ENCODE measurements at regions not wholly inside any gene's neighbourhood (a gene's known extent, or its start where the extent isn't known, plus 50 kb on each side); places are given as distances from the start of the nearest gene placed in this dataset.
"Not testable (repeated sequence)": the region's sequence is repeated elsewhere in the genome, so short reads cannot be mapped to it uniquely, and the experiment has no call there.

DNA sequence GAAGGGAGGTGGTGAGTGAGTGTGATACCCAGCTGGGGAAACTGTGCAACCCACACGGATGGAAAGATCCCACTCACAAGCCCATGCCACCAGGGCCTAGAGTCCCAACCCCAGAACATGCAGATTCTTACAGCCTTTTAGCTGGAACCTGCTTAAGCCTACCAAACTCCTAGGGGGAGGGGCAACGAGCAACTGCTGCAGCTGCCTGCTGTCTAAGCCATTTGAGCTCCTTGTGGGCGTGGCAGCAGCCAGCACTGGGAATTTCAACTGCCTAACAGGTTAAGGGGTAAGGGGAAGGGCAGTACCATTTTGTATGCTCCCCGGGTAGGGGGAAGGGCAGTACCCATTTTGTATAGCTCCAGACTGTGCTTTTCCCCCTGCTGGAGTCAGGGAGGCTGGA lies 673.2 kb upstream of the BCHE start:
- no peak for DNase-seq

DNA sequence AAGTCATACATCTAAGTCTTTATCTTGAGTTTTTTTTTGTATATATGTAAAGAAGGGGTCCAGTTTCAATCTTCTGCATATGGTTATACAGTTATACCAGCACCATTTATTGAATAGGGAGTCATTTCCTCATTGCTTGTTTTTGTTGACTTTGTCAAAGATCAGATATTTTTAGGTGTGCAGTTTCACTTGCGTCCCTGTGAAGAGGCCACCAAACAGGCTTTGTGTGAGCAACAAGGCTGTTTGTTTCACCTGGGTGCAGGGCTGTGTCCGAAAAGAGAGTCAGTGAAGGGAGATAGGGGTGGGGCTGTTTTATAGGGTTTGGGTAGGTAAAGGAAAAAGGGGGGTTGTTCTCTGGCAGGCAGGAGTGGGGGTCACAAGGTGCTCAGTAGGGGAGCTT lies 663.2 kb upstream of the BCHE start:
- DNase-seq: not testable (repeated sequence)

DNA sequence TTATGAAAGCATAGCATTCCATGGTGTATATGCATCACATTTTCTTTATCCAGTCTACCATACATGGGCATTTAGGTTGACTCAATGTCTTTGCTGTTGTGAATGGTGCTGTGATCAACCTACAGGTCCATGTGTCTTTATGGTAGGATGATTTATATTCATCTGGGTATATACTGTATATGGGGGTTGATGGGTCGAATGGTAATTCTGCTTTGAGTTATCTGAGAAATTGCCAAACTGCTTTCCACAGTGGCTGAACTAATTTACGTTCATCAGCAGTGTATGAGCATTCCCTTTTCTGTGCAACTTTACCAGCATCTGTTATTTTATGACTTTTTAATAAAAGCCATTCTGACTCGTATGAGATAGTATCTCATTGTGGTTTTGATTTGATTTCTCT lies 662.4 kb upstream of the BCHE start:
- no peak for DNase-seq

DNA sequence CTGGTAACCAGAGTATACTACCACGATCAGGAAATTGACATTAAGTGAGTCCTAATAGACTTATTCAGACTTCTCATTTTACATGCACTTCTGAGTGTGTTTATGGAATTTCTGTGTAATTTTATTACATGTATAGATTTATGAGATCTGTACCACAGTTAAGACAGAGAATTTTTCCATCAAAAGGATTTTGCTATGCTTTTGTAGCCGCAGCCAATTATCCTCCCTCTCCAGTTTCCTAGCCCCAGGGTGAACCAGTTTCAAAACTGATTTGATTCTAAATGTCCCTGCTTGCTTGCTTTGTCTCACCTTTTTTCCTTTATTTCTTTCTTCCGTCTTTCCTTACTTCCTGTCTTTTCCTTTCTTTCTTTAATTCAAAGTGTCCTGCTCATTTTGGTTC lies 661.2 kb upstream of the BCHE start:
- DNase-seq: no peak

DNA sequence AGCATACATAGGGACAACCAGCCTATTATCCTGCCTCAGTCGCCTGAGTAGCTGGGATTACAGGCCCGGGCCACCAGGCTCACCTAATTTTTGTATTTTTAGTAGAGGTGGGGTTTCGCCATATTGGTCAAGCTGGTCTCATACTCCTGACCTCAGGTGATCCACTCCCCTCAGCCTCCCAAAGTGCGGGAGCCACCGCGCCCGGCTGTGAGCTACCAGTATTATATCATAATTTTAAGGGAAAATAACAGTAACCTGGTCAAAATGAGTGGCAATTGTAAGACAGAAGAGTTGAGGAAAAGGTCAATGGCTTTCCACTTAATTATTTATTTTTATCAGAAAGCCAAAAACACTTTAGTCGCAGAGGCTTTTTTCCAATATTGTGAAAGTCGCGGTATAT lies 652.6 kb upstream of the BCHE start:
- no peak for DNase-seq

DNA sequence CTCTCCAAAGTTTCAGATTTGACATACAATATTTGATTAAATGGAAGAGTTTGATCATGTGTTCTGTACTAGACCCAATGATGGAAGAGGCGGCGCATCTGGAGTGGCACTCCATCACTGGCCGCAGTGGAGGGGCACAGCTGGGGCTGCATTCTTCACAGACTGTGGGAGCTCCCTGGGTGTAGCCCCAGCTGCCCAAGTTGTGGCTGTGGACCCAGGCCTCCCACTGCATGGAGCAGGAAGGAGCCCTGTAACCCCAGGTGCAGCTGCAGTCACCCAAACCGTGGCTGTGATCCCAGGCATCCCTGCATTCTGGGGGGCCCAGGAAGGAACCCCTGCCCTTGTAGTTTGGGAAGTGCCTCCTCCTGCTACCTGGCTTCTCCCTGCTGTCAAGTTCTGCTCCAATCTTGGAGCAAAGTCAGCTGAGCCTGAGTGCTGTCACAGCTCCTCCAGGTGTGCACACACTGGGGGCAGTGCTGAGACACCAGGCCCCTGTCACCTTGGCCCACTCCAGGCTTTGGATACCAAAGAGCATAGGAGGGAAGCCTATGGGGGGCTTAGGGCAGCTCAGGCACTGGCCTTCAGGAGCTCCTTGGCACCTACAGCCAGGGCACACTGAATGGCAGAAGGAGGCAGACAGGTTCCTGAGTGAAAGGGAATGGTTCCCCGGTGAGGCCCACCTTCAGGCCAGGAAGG lies 651.9 kb upstream of the BCHE start:
- DNase-seq: no peak

DNA sequence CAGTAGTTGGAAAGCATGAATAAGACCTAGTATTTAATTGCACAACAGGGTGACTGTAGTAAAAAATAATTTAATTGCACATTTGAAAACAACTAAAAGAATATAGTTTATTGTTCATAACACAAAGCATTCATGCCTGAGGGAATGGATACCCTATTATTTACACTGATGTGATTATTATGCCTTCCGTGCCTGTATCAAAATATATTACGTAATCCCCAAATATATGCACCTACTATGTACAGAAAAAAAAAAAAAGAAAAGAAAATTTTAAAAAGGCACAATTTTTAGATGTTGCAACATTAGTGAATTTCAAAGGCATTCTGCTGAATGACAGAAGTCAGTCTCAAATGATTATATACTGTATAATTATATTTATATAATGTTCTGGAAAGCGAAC lies 647.2 kb upstream of the BCHE start:
- no peak for DNase-seq

DNA sequence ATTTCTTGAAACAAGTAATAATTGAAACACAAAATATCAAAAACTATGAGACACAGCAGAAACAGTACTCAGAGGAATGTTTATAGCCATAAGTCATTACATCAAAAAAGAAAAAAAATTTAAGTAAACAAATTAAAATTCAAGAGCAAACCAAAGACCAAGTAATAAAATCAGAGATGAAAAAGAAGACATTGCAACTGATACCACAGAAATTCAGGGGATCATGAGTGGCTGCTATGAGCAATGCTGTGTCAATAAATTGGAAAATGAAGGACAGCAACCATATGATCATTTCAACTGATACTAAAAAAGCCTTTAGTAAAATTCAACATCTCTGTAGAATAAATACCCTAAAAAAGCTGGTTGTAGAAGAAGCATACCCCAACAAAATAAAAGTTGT lies 644.1 kb upstream of the BCHE start:
- DNase-seq: no peak

DNA sequence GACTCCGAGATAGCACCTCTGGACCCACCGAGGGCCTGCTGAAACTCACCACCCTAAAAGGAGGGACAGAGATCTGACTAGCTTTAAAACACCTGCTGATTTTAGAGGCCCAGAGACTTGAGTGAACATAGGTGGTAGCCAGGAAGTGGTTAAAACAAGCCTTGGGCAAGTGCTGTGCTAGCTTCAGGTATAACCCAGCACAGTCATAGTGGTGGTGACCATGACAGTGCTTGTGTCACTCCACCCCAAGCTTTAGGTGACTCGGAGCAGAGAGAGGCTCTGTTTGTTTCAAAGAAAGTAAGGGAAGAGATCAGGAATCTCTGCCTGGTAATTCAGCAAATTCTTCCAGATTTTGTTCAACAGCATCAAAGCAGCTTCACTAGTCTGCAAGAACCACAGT lies 641.1 kb upstream of the BCHE start:
- no peak for DNase-seq

DNA sequence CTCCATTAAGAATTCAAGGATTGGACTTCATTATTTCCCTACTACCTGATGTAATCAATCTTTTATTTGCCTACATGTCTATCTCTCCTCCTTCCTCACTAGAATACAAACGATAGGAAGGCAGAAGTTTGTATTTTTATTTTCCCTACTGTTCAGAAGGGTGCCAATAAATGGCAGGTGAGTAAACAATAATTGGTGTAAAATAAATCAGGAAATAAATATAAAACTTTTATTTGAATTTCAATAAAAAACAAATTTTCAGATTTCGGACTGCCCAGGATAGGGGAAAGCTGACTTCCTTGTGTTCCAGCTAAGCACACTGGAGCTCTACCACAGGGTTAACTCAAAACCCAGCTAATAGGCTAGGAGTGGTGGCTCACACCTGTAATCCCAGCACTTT lies 636.3 kb upstream of the BCHE start:
- no peak for DNase-seq

DNA sequence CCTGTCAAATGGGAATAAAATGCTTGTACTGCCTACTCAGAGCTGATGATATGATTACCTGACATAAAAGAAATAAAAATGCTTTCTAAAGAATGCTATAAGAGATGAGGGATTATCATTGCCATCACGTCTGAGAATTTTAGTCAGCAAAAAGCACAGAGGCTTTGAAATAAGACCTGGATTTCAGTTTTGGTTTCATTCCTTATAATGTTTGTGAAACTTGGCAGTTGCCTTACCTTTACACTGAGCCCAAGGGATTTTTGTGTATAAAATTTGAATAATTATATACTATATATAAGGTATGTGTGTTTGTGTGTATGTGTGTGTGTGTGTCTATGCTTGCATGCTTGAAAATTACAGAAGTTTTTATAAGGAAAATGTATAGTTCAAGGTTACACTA lies 634.8 kb upstream of the BCHE start:
- DNase-seq: no peak

DNA sequence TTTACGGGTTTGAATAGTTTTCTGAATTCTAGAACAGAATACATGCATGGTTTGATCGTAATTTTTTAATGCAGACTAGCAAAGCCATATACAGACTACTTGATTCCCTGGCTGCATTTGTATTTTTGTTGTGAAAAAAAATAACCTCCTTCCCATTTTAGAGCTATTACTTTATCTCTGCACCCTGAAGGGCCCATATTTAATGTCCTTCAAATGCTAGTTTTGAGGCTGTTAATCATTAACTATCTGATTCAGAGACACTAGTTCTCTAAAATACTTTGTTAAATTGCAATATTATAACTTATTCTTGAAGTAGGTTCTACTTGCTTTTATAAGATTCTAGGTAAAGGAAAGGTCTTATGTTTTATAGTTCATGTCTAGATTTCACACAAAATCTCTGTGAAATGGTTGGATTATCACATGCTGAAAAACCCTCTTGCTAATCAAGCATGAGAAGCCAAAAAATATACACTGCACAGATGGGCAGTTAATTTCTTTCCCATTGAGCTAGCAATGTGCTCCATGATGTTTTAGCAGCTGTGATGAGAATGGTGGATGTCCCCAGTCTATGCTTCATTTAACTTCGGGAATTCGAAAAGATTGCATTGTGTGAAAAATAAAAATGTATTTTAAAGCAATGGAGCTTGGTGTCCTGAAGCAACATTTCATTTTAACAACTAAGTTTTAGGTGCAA lies 634.0 kb upstream of the BCHE start:
- no peak for DNase-seq

DNA sequence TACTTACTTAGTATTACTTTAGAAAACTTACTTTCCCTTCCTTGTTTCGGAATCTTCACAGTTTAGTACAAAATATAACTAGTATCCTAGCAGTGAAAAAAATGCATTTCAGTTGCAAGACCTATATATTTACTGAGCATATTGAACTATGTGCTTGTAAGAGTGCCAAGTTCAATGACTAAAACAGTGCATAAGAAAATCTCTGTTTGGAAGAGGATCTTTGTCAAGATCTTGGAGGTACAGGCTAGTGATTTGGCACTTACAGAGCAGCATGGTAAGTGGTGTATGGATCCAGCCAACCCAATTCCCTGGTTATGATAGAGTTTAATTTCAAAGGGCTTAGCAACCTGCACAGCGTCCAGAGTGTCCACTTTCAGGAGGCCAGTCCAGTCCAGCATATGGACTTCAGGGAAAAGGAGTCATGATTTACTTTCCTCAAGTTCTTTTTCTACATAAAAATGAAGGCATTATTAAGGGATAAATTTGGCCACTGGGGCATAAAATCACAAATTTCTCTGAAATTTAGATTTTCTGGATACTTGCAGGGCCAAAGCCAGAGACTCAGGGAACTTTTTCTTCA lies 625.8 kb upstream of the BCHE start:
- DNase-seq: no peak

DNA sequence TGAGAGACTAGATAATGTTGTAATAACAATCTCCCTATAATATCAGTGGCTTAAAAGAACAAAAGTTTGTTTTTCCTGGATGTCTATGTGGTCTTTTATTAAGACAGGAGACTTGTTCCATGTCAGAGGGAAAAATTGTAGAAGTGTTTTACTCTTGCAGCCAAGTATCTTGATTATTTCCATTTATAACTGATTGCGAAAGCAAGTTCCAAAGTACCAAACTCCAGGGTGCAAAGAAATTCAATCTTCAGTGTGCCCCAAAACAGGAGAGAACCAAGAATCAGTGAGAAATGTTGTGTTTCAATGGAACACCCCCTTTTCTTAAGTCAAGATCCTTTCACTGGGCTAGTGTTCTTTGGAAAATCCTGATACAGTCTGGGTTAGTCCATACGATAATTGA lies 624.4 kb upstream of the BCHE start:
- DNase-seq: no peak

DNA sequence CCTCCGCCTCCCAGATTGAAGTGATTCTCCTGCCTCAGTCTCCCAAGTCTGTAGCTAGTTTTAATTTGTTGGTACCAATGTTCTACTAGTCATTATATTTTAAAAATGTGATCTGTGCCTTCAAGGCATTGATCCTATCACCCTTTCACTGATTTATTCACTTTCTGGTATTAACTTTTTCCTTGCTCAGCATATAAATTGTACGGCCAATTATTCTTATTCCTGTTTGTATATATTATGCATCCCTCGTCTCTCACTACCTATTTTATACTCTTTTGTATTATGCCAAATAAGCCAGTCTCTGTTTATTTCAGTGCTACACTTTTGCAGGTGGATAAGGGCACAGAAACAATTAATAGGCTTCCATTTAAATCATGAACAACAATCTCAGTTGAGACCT lies 620.2 kb upstream of the BCHE start:
- no peak for DNase-seq

DNA sequence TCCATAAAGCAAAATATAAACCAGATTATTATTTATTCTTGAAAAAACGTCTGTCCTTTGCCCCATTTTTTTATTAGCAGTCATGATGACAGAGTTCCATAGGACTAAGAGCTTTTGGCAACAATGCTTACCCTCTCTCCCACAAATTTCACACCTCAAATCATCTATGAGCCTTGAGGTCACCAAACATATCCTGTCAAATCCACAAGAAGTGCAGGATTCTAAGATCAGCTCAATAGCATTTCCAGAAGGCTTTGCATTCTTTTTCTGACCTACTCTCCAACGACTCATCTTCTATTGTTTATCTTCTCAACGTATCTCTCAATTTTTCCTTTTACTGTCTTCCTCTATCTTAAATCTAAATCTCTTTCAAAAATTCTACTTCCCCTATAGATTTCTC lies 619.1 kb upstream of the BCHE start:
- DNase-seq: no peak

DNA sequence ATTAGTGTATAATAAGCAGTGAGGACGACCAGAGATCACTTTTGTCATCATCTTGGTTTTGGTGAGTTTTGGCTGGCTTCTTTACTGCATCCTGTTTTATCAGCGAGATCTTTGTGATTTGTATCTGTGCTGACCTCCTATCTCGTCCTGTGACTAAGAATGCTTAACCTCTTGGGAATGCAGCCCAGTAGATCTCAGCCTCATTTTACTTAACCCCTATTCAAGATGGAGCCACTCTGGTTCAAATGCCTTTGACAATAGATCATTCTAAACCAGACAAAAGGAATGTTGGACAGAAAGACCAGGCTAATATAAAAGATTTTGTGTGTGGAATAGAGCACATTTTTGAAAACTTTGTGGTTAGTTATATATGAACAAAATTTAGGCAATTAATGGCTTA lies 618.5 kb upstream of the BCHE start:
- no peak for DNase-seq

DNA sequence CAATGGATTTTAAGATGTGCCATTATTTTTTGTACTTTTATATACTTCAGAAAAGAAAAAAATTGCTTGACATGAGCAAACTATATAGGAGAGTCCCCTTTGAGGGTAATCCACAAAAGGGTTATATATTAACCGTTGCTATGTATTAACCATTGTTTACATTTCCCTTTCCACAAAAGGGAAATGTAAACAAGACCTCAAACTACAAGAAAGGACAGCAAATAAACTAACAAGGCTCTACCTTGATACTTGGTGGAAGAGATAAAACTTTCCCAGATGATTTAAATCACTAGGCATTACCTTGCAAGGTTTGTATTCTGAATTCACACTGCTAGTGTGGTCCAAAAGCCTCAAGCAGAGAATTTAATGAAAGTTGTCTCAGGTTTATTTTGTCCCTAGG lies 616.3 kb upstream of the BCHE start:
- no peak for DNase-seq

DNA sequence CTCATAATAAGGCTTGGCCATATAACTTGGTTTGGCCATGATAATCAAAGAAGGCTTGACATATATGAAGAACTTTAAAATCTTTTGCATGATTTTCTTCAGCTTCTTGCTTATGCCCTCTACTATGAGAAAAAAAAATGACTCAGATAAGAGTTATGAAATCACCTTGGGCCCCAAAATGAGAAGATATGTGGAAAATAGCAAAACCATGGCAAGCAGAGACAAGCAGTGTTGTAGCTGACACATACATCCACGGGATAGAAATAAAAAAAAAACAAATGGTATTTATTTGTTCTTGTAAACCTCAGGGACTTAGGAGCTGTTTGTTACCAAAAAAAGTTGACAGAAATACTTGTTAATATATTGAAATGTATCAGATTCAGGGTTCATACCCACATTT lies 614.8 kb upstream of the BCHE start:
- no peak for DNase-seq

DNA sequence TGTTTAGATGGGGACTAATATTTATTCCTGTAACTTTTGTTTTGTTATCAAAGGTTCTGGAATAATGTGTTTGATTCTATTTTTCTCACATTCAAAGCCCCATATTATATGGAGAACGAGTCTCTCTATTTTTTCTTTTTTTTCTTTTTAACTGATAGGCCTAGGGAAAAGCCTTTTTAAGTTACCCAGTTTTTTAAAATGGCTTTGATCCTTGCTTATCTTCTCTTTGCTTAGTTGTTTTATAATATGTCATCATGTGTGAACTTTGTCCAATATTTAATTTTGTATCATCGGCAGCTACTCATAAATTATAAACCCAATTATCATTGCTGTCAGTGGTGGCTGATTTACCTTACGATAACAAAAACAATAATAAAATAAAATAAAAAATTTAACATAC lies 610.3 kb upstream of the BCHE start:
- no peak for DNase-seq

DNA sequence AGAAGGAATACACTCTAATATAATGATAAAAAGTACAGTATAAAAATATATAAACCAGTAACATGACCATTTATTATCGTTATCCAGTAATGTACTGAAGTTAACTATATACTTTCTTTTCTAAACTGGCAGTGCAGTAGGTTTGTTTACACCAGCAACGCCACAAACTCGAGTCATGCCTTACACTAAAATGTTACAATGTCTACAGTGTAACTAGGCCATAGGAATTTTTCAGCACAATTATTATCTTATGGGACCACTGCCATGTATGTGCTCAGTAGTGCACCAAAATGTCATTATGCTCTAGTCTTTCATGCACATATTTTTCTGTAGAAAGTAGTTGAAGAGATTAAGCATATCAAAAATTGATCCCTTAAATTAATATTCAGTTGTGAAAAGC lies 609.8 kb upstream of the BCHE start:
- DNase-seq: no peak

DNA sequence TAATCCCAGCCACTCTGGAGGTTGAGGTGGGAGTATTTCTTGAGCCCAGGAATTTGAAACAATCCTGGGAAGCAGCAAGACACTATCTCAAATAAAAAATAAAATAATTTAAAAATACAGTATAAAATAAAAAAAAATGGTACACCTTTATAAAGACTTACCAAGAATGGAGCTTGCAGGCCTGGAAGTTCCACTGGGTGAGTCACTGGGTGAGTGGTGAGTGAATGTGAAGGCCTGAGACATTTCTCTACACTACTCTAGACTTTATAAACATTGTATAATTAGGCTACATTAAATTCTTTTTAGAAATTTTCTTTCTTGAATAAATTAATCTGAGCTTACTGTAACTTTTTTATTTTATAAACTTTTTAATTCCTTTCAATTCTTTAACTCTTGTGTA lies 609.1 kb upstream of the BCHE start:
- no peak for DNase-seq

DNA sequence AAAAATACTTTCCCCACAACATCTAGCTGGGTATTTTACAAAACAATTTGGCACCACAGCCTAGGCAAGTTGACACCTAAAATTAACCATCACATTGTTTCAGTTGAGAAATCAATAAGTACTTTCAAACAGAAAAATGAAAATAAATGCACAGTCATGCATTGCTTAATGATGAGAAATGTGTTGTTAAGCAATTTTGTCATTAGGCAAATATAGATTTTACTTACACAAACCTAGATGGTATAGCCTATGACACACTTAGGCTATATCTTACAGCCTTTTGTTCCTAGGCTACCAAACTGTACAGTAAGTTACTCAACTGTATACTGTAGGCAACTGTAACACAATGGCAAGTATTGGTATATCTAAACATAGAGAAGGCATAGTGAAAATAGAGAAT lies 608.6 kb upstream of the BCHE start:
- no peak for DNase-seq

DNA sequence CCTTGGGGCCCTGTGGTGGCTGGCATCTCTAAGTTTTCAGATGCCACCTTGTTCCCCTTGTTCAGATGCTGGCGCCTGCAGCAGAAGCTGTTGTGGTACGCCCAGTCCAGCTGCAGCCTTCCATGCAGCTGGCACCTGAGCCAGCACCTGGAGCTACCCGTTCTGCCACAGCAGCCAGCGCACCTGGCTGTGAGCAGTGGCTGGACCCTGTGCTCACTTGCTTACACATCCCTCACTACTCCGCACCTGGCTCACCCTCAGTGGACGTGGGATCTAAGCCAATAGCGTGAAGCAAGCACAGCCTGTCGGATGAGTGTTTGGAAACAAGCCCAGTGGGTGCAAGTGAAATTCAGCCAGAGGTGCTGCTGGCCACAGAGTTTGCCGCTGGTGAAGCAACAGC lies 607.5 kb upstream of the BCHE start:
- DNase-seq: no peak

DNA sequence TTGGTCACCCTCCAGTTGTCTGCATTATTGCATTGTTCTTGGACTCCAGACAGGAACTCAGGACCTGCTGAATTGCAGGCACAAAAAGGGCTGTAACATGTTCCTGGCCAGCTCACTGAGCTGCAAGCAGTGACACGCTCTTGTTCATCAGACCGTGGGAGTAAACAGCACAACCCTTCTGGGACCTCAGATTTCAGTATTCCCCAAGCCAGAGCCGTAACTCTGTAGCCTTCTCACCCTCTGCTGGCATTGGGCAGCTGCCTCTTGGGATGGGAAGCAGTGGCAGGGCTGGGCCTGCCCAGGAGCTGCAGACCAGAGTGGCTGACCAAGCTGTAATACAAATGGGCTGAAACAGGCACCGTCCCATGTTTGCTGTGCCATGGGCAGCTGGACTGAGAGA lies 607.1 kb upstream of the BCHE start:
- no peak for DNase-seq
